ENCODE measurements at regions not wholly inside any gene's neighbourhood (a gene's known extent, or its start where the extent isn't known, plus 50 kb on each side); places are given as distances from the start of the nearest gene placed in this dataset.
"Not testable (repeated sequence)": the region's sequence is repeated elsewhere in the genome, so short reads cannot be mapped to it uniquely, and the experiment has no call there.

DNA sequence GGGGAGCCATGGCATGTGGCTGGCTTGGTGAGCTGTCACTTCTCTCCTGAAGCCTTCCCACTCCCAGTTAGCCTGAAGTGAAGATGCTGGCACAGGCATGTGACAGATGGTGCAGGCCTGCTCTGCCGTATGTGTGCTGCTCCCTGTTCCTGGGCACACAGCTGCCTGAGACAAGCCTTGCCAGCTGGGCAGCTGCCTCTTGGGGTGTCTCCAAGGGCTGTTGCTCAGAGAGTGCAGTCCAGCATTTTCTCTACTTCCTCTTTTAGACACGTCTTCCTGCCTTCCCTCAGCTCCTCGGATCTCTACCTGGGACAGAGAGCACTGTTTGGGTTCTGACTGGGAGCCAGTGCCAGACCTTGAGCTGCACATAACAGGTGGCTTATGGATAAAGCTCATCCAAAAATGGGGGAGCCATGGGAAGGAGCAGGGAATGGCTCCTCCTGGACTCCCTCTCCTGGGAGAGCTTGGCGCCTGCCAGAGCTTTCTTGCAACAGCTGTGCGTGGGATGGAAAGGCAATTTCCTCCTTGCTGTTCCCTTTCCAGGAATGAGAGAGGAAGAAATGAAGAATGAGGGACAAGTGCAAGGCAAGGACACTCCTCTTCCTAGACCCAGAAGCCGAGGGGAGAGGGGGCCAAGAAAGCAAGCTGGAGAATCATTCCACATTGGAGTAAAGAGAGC lies 132.9 kb downstream of the MSL3 start:
- no peak for DNase-seq (ENCODE audit: low spot score)
- TF ChIP-seq, protein P1, sequence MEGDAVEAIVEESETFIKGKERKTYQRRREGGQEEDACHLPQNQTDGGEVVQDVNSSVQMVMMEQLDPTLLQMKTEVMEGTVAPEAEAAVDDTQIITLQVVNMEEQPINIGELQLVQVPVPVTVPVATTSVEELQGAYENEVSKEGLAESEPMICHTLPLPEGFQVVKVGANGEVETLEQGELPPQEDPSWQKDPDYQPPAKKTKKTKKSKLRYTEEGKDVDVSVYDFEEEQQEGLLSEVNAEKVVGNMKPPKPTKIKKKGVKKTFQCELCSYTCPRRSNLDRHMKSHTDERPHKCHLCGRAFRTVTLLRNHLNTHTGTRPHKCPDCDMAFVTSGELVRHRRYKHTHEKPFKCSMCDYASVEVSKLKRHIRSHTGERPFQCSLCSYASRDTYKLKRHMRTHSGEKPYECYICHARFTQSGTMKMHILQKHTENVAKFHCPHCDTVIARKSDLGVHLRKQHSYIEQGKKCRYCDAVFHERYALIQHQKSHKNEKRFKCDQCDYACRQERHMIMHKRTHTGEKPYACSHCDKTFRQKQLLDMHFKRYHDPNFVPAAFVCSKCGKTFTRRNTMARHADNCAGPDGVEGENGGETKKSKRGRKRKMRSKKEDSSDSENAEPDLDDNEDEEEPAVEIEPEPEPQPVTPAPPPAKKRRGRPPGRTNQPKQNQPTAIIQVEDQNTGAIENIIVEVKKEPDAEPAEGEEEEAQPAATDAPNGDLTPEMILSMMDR (IDR thresholded peaks at IDR 0.05; ENCODE audit: unreplicated experiment) = no peak
- Mint-ChIP-seq H3K4me1 (ENCODE audit: unreplicated experiment) (no peaks in the 10 kb centered on the region), H3K36me3 (ENCODE audit: low read depth, unreplicated experiment) (no peaks in the 10 kb centered on the region), H3K4me3 (ENCODE audit: unreplicated experiment) (no peak overlapping the region), H3K27me3 (ENCODE audit: unreplicated experiment) (no peaks in the 10 kb centered on the region), H3K9me3 (ENCODE audit: unreplicated experiment) (no peaks in the 10 kb centered on the region), H3K27ac (ENCODE audit: unreplicated experiment) (no peak overlapping the region)

DNA sequence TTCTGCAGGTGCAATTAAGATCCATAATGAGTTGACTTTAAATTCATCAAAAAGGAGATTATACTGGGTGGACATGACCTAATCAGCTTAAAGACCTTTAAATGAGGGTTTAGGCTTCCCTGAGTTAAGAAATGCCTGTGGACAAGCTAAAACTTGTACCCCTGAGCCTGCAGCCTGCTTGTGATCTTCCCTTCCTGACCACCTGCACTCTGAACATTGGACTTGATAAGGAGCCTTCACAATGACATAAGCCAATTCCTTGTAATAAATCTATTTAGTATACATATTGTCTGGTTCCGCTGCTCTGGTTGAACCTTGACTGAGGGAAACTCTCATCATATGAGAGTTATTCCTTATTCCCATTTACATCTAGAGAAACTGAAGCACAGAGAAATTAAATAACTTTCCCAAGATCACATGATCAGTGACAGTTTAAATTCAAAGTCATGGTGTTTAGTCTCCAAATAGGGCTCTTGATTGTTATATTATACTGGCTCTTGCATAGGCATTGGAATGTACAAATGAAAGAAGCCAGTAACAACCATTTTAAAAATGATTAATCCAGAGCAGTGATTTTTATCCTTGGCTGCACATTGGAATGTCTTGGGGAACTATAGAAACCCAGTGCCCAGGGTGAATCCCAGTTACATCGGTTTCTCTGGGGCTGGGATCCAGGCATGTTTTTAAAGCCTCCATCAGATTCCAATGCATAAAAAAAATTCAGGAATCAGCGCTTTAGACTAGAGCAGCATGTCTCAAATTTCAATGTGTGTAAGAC lies 136.1 kb downstream of the MSL3 start:
- TF ChIP-seq, protein P1 (IDR thresholded peaks at IDR 0.05; ENCODE audit: unreplicated experiment) = no peak
- Mint-ChIP-seq H3K27ac (ENCODE audit: unreplicated experiment) (no peak overlapping the region), H3K27me3 (ENCODE audit: unreplicated experiment) (no peaks in the 10 kb centered on the region), H3K4me1 (ENCODE audit: unreplicated experiment) (no peaks in the 10 kb centered on the region), H3K36me3 (ENCODE audit: low read depth, unreplicated experiment) (no peaks in the 10 kb centered on the region), H3K4me3 (ENCODE audit: unreplicated experiment) (no peak overlapping the region), H3K9me3 (ENCODE audit: unreplicated experiment) (no peaks in the 10 kb centered on the region)
- no peak for DNase-seq (ENCODE audit: low spot score)

DNA sequence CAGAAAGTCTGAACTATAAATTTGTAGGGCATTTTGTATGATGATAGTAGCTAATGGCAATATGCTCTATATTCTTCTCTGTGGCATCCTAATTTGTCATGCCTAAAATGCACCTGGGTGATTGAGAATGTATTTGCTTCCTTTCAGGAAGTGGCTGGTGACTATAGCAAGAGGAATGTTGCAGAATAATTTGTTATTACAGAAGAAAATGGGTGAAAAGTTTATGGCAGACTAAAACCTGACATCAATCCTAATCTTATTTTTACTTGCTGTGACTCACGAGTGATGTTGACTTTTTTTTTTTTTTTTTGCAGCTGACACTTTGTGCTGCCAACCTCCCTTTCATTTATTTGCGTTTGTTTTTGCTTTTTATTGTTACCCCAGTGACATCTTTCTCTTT lies 141.1 kb downstream of the MSL3 start:
- TF ChIP-seq, protein P1 (IDR thresholded peaks at IDR 0.05; ENCODE audit: unreplicated experiment) = no peak
- H3K27ac Mint-ChIP-seq (ENCODE audit: unreplicated experiment) = no peak overlapping the region
- H3K4me1 Mint-ChIP-seq (ENCODE audit: unreplicated experiment) = no peaks in the 10 kb centered on the region
- DNase-seq (ENCODE audit: low spot score) = no peak
- H3K27me3 Mint-ChIP-seq (ENCODE audit: unreplicated experiment) = no peaks in the 10 kb centered on the region
- H3K36me3 Mint-ChIP-seq (ENCODE audit: low read depth, unreplicated experiment) = no peaks in the 10 kb centered on the region
- no peaks in the 10 kb centered on the region for H3K9me3 Mint-ChIP-seq (ENCODE audit: unreplicated experiment)
- no peak overlapping the region for H3K4me3 Mint-ChIP-seq (ENCODE audit: unreplicated experiment)

DNA sequence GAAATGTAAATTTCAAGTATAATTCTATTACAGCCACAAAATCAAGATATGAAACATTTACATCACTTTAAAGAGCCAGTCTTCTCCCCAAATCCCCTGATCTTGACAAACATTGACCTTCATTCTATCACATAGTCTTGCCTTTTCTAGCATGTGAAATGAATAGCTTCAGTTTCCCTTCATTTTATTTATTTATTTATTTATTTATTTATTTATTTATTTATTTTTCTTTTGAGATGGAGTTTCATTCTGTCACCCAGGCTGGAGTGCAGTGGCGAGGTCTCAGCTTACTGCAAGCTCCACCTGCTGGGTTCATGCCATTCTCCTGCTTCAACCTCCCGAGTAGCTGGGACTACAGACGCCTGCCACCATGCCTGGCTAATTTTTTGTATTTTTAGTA lies 147.9 kb downstream of the MSL3 start:
- H3K9me3 Mint-ChIP-seq (ENCODE audit: unreplicated experiment); H3K36me3 Mint-ChIP-seq (ENCODE audit: low read depth, unreplicated experiment); H3K4me3 Mint-ChIP-seq (ENCODE audit: unreplicated experiment); H3K27me3 Mint-ChIP-seq (ENCODE audit: unreplicated experiment); H3K4me1 Mint-ChIP-seq (ENCODE audit: unreplicated experiment); DNase-seq (ENCODE audit: low spot score); H3K27ac Mint-ChIP-seq (ENCODE audit: unreplicated experiment): not testable (repeated sequence)

DNA sequence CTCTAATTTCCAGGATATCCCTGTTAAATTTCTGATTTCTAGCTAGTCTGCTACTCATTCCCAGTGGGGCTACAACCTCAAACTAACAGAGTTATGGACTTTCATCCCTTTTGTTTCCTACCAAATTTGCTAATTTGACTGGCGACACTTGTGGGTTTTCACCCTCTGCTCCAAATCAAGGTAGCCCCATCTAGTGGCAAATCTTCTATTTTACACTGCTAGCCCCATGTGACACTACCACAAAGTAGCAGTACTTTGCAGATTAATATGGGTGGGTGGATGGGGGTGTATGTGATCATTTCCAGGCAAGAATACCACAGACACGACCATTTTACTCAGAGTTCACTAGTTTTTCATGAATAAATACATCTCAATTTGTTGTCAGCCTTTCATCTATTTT lies 150.3 kb downstream of the MSL3 start:
- Mint-ChIP-seq H3K4me3 (ENCODE audit: unreplicated experiment) (no peak overlapping the region), H3K36me3 (ENCODE audit: low read depth, unreplicated experiment) (no peaks in the 10 kb centered on the region), H3K27me3 (ENCODE audit: unreplicated experiment) (no peaks in the 10 kb centered on the region), H3K9me3 (ENCODE audit: unreplicated experiment) (no peaks in the 10 kb centered on the region), H3K27ac (ENCODE audit: unreplicated experiment) (no peak overlapping the region), H3K4me1 (ENCODE audit: unreplicated experiment) (no peaks in the 10 kb centered on the region)
- peak; percentile 9 for DNase-seq (ENCODE audit: low spot score)
- TF ChIP-seq, protein P1 (IDR thresholded peaks at IDR 0.05; ENCODE audit: unreplicated experiment) = no peak
